ENCODE measurements at regions not wholly inside any gene's neighbourhood (a gene's known extent, or its start where the extent isn't known, plus 50 kb on each side); places are given as distances from the start of the nearest gene placed in this dataset.

GRCh38 chr6:40678941-40679340 is 91.8 kb upstream of the LRFN2 start:
- WGBS (ENCODE audit: insufficient coverage, low coverage, low lambda C conversion rate, missing lambda C conversion rate), result 89% methylated on average over 2 of the region's 6 CpGs
- DNase-seq (no peak), ATAC-seq (no peak)
- no peaks in the 10 kb centered on the region for H3K36me3 ChIP-seq
- TF ChIP-seq POLR2A (IDR thresholded peaks at IDR 0.05) (no peak), CTCF (IDR thresholded peaks at IDR 0.05) (no peak)
- no peaks in the 10 kb centered on the region for H3K4me1 ChIP-seq
- H3K9me3 ChIP-seq, result no peaks in the 10 kb centered on the region
- H3K27me3 ChIP-seq, result no peaks in the 10 kb centered on the region
- intact Hi-C loops (cut with DNase I), result no loop called here
- H3K27ac ChIP-seq, result no peak overlapping the region
- no peak overlapping the region for H3K4me3 ChIP-seq

GRCh38 chr6:40674170-40674569 is 87.0 kb upstream of the LRFN2 start:
- no peak for TF ChIP-seq CTCF (IDR thresholded peaks at IDR 0.05)
- no peak for TF ChIP-seq POLR2A (IDR thresholded peaks at IDR 0.05)
- Histone ChIP-seq H3K36me3 (no peaks in the 10 kb centered on the region), H3K4me1 (no peaks in the 10 kb centered on the region), H3K9me3 (no peaks in the 10 kb centered on the region), H3K4me3 (no peak overlapping the region), H3K27me3 (no peaks in the 10 kb centered on the region), H3K27ac (no peak overlapping the region)
- DNase-seq, result no peak
- intact Hi-C loops (cut with DNase I), result no loop called here
- ATAC-seq, result no peak
- 68% methylated on average over 5 of the region's 8 CpGs for WGBS (ENCODE audit: insufficient coverage, low coverage, low lambda C conversion rate, missing lambda C conversion rate)

- Histone ChIP-seq H3K36me3 (no peaks in the 10 kb centered on the region), H3K27me3 (no peaks in the 10 kb centered on the region), H3K9me3 (no peaks in the 10 kb centered on the region), H3K27ac (no peak overlapping the region), H3K4me3 (no peak overlapping the region), H3K4me1 (no peaks in the 10 kb centered on the region)
- DNase-seq (no peak), ATAC-seq (no peak)
- TF ChIP-seq POLR2A (IDR thresholded peaks at IDR 0.05), result no peak
- TF ChIP-seq CTCF (IDR thresholded peaks at IDR 0.05), result peak in 1 of 4 donors; percentile 7
- intact Hi-C loops (cut with DNase I), result no loop called here
- 73% methylated on average over 5 of the region's 5 CpGs for WGBS (ENCODE audit: insufficient coverage, low coverage, low lambda C conversion rate, missing lambda C conversion rate)
Measured at GRCh38 chr6:40672087-40672486, 84.9 kb upstream of the LRFN2 start.

- Histone ChIP-seq H3K27me3 (no peaks in the 10 kb centered on the region), H3K27ac (no peak overlapping the region), H3K36me3 (no peaks in the 10 kb centered on the region), H3K9me3 (no peaks in the 10 kb centered on the region), H3K4me3 (no peak overlapping the region), H3K4me1 (no peaks in the 10 kb centered on the region)
- ATAC-seq (no peak), DNase-seq (no peak)
- intact Hi-C loops (cut with DNase I), result no loop called here
- 43% methylated on average over 1 of the region's 3 CpGs for WGBS (ENCODE audit: insufficient coverage, low coverage, low lambda C conversion rate, missing lambda C conversion rate)
- TF ChIP-seq CTCF (IDR thresholded peaks at IDR 0.05) (no peak), POLR2A (IDR thresholded peaks at IDR 0.05) (no peak)
Measured at GRCh38 chr6:40671694-40672050, 84.5 kb upstream of the LRFN2 start.

GRCh38 chr6:40671001-40671693 is 84.0 kb upstream of the LRFN2 start:
- WGBS (ENCODE audit: insufficient coverage, low coverage, low lambda C conversion rate, missing lambda C conversion rate), result 73% methylated on average over 10 of the region's 15 CpGs
- Histone ChIP-seq H3K36me3 (no peaks in the 10 kb centered on the region), H3K4me3 (no peak overlapping the region), H3K27ac (no peak overlapping the region), H3K27me3 (no peaks in the 10 kb centered on the region), H3K9me3 (no peaks in the 10 kb centered on the region), H3K4me1 (no peaks in the 10 kb centered on the region)
- no peak for DNase-seq
- ATAC-seq, result no peak
- intact Hi-C loops (cut with DNase I), result no loop called here
- TF ChIP-seq CTCF (IDR thresholded peaks at IDR 0.05) (no peak), POLR2A (IDR thresholded peaks at IDR 0.05) (no peak)

Data from right lobe of liver (tissue), 6 donors.